Common myeloid progenitor, CD34-positive (primary cell): ENCODE measurements at regions not wholly inside any gene's neighbourhood (a gene's known extent, or its start where the extent isn't known, plus 50 kb on each side); places are given as distances from the start of the nearest gene placed in this dataset.
"Not testable (repeated sequence)": the region's sequence is repeated elsewhere in the genome, so short reads cannot be mapped to it uniquely, and the experiment has no call there.

Experiments used
- CTCF ChIA-PET: fragments of 350-600 bp; sonication (Branson Sonifier 250); formaldehyde crosslinking; loops from one replicate; lab custom pipeline; 2021; ENCODE audit warnings: antibody characterized with exemption; lab: Charles Lee
- POLR2A ChIA-PET: fragments of 350-600 bp; sonication (Branson Sonifier 250); formaldehyde crosslinking; loops from one replicate; lab custom pipeline; 2021; ENCODE audit warnings: antibody characterized with exemption; lab: Charles Lee
- DNase-seq, 3 donors: peaks; one replicate each; pipeline versions ENCODE4 v3.0.0 to v3.0.0-alpha.2; 2013
- H3K27ac ChIP-seq, 2 experiments: 1 replicate in 1 of 2; 2 replicates in 1 of 2; pipeline ENCODE4 v1.7.0; 2013; ENCODE audit warnings: inconsistent platforms in 2 of 2, low read length in 2 of 2, mild to moderate bottlenecking in 2 of 2, low read depth in 1 of 2, moderate library complexity in 1 of 2; ENCODE audit not compliant: severe bottlenecking in 2 of 2, insufficient read depth in 1 of 2, poor library complexity in 1 of 2
- H3K27me3 ChIP-seq, 5 experiments: replicated peaks in 2 of 5; 1 replicate in 3 of 5; 2 replicates in 2 of 5; pipeline versions ENCODE4 v1.6.1 to v1.7.0; 2013; ENCODE audit warnings: low read length in 4 of 5, mild to moderate bottlenecking in 2 of 5, moderate library complexity in 2 of 5, inconsistent platforms in 1 of 5; ENCODE audit not compliant: insufficient read depth in 5 of 5, control insufficient read depth in 4 of 5
- H3K36me3 ChIP-seq, 4 experiments: 1 replicate in 2 of 4; 2 replicates in 2 of 4; pipeline versions ENCODE4 v1.6.1 to v1.7.0; 2013; ENCODE audit warnings: low read length in 3 of 4, control low read depth in 1 of 4, mild to moderate bottlenecking in 1 of 4; ENCODE audit not compliant: control insufficient read depth in 4 of 4, insufficient read depth in 4 of 4
- H3K4me1 ChIP-seq, 4 experiments: 1 replicate in 3 of 4; 2 replicates in 1 of 4; pipeline versions ENCODE4 v1.6.1 to v1.7.1; 2013; ENCODE audit warnings: low read length in 3 of 4, mild to moderate bottlenecking in 3 of 4, control low read depth in 1 of 4, inconsistent platforms in 1 of 4, moderate library complexity in 1 of 4; ENCODE audit not compliant: control insufficient read depth in 4 of 4, insufficient read depth in 4 of 4; ENCODE audit errors: control extremely low read depth in 1 of 4
- H3K4me3 ChIP-seq, 7 experiments: 1 replicate in 4 of 7; 2 replicates in 3 of 7; pipeline versions ENCODE4 v1.5.1 to v1.7.0; 2013; ENCODE audit warnings: mild to moderate bottlenecking in 7 of 7, low read length in 6 of 7, moderate library complexity in 6 of 7, inconsistent platforms in 2 of 7, low read depth in 2 of 7, control low read depth in 1 of 7; ENCODE audit not compliant: insufficient read depth in 4 of 7, control insufficient read depth in 1 of 7; ENCODE audit errors: extremely low read depth in 1 of 7
- H3K9me3 ChIP-seq, 5 experiments: 1 replicate in 4 of 5; 2 replicates in 1 of 5; pipeline versions ENCODE4 v1.6.1 to v1.7.1; 2013; ENCODE audit warnings: low read length in 4 of 5, mild to moderate bottlenecking in 2 of 5, inconsistent platforms in 1 of 5, low read depth in 1 of 5, moderate library complexity in 1 of 5; ENCODE audit not compliant: control insufficient read depth in 4 of 5, insufficient read depth in 2 of 5; ENCODE audit errors: control extremely low read depth in 1 of 5
- WGBS: methylation state at CpG from one replicate; pipeline ENCODE4 v1.1.5; 2013; ENCODE audit not compliant: insufficient coverage; 5-methylcytosine and 5-hydroxymethylcytosine counted together

- POLR2A ChIA-PET, result no interaction called here
- H3K9me3 ChIP-seq, result no peaks in the 10 kb centered on the region
- no peak overlapping the region for H3K27ac ChIP-seq
- no peaks in the 10 kb centered on the region for H3K27me3 ChIP-seq
- 98% methylated on average over 4 of the region's 5 CpGs for WGBS
- CTCF ChIA-PET, result no interaction called here
- H3K36me3 ChIP-seq, result no peaks in the 10 kb centered on the region
- DNase-seq, result no peak
- H3K4me1 ChIP-seq, result no peaks in the 10 kb centered on the region
- H3K4me3 ChIP-seq, result no peak overlapping the region
These were observed 415.8 kb upstream of the PIK3R1 start for GRCh38 chr5:67799732-67800234.

GRCh38 chr5:67798470-67798869, 417.1 kb upstream of the PIK3R1 start:
- 100% methylated on average over 3 of the region's 5 CpGs for WGBS
- CTCF ChIA-PET, DNase-seq, H3K27me3 ChIP-seq, H3K27ac ChIP-seq, H3K9me3 ChIP-seq, H3K4me1 ChIP-seq, H3K36me3 ChIP-seq, POLR2A ChIA-PET, H3K4me3 ChIP-seq: not testable (repeated sequence)

- no peak for DNase-seq
- Histone ChIP-seq H3K4me3 (no peak overlapping the region), H3K27me3 (no peaks in the 10 kb centered on the region), H3K36me3 (no peaks in the 10 kb centered on the region), H3K27ac (no peak overlapping the region), H3K4me1 (no peaks in the 10 kb centered on the region), H3K9me3 (no peaks in the 10 kb centered on the region)
- CTCF ChIA-PET, result no interaction called here
- WGBS, result 84% methylated on average over 3 of the region's 5 CpGs
- POLR2A ChIA-PET, result no interaction called here
These were observed 419.6 kb upstream of the PIK3R1 start for GRCh38 chr5:67795781-67796477.

GRCh38 chr5:67793966-67794365, 421.6 kb upstream of the PIK3R1 start:
- no peaks in the 10 kb centered on the region for H3K9me3 ChIP-seq
- no peaks in the 10 kb centered on the region for H3K4me1 ChIP-seq
- POLR2A ChIA-PET, result no interaction called here
- no CpG with 5 or more reads among the region's 2 CpGs for WGBS
- no peak for DNase-seq
- H3K27me3 ChIP-seq, result no peaks in the 10 kb centered on the region
- CTCF ChIA-PET, result no interaction called here
- no peak overlapping the region for H3K27ac ChIP-seq
- H3K4me3 ChIP-seq, result no peak overlapping the region
- no peaks in the 10 kb centered on the region for H3K36me3 ChIP-seq

GRCh38 chr5:67793418-67793817, 422.1 kb upstream of the PIK3R1 start:
- Histone ChIP-seq H3K4me3 (no peak overlapping the region), H3K27me3 (no peaks in the 10 kb centered on the region), H3K36me3 (no peaks in the 10 kb centered on the region), H3K27ac (no peak overlapping the region), H3K4me1 (no peaks in the 10 kb centered on the region), H3K9me3 (no peaks in the 10 kb centered on the region)
- ChIA-PET CTCF (no interaction called here), POLR2A (interaction anchor here (0.5 kb wide), 1 partner anchor 853 kb away, joined by 3 read pairs; no protein-coding TSS in a partner anchor)
- 100% methylated on average over 1 of the region's 1 CpG for WGBS
- DNase-seq, result no peak

- Histone ChIP-seq H3K9me3 (no peaks in the 10 kb centered on the region), H3K4me3 (no peak overlapping the region), H3K27me3 (no peaks in the 10 kb centered on the region), H3K4me1 (no peaks in the 10 kb centered on the region), H3K27ac (no peak overlapping the region), H3K36me3 (no peaks in the 10 kb centered on the region)
- ChIA-PET CTCF (no interaction called here), POLR2A (no interaction called here)
- WGBS, result no CpG with 5 or more reads among the region's 3 CpGs
- no peak for DNase-seq
These were observed 422.7 kb upstream of the PIK3R1 start for GRCh38 chr5:67792891-67793290.

GRCh38 chr5:67790390-67790789, 425.2 kb upstream of the PIK3R1 start:
- CTCF ChIA-PET, result no interaction called here
- Histone ChIP-seq H3K36me3 (no peaks in the 10 kb centered on the region), H3K9me3 (no peaks in the 10 kb centered on the region), H3K4me3 (no peak overlapping the region), H3K27me3 (no peaks in the 10 kb centered on the region), H3K27ac (no peak overlapping the region), H3K4me1 (no peaks in the 10 kb centered on the region)
- no peak for DNase-seq
- WGBS, result 93% methylated on average over 4 of the region's 4 CpGs
- POLR2A ChIA-PET, result no interaction called here
